WTC11 (cell line): ENCODE measurements at regions not wholly inside any gene's neighbourhood (a gene's known extent, or its start where the extent isn't known, plus 50 kb on each side); places are given as distances from the start of the nearest gene placed in this dataset.
"Not testable (repeated sequence)": the region's sequence is repeated elsewhere in the genome, so short reads cannot be mapped to it uniquely, and the experiment has no call there.

Experiments used
- ATAC-seq: fragments of 200-7000 bp; cut with Tn5 transposase; 2 replicates; pipeline ENCODE4 v1.10.0; 2021; ENCODE audit warnings: mild to moderate bottlenecking, moderate library complexity
- CTCF ChIA-PET: fragments of 300-600 bp; sonication (Branson Sonifier 250); formaldehyde crosslinking; loops from one replicate; lab custom pipeline; 2021; ENCODE audit warnings: antibody characterized with exemption; lab: Charles Lee
- POLR2A ChIA-PET: fragments of 350-600 bp; sonication (Branson Sonifier 250); formaldehyde crosslinking; loops from one replicate; lab custom pipeline; 2021; ENCODE audit warnings: antibody characterized with exemption; lab: Charles Lee
- DNase-seq: peaks from one replicate; pipeline ENCODE4 v3.0.0; 2021; ENCODE audit warnings: low spot score
- H3K27ac Mint-ChIP-seq: 2 replicates; pipeline ENCODE4 v1.8.0; 2021; ENCODE audit warnings: mixed read lengths
- H3K27me3 Mint-ChIP-seq: 2 replicates; pipeline ENCODE4 v1.8.0; 2021; ENCODE audit warnings: low read depth, mild to moderate bottlenecking, moderate library complexity, mixed read lengths
- H3K36me3 Mint-ChIP-seq: 2 replicates; pipeline ENCODE4 v1.8.0; 2021; ENCODE audit warnings: mixed read lengths
- H3K4me1 Mint-ChIP-seq: 2 replicates; pipeline ENCODE4 v1.8.0; 2022; ENCODE audit warnings: mixed read lengths
- H3K4me3 Mint-ChIP-seq: 2 replicates; pipeline ENCODE4 v1.8.0; 2021; ENCODE audit warnings: mild to moderate bottlenecking, moderate library complexity, mixed read lengths
- H3K9me3 Mint-ChIP-seq: 2 replicates; pipeline ENCODE4 v1.8.0; 2021; ENCODE audit warnings: mixed read lengths
- FOXJ3 ChIP-seq: sonication (generic); formaldehyde crosslinking; IDR thresholded peaks from 2 replicates; pipeline ENCODE4 v1.9.0; 2021; ENCODE audit warnings: missing genetic modification reagents, mild to moderate bottlenecking, borderline replicate concordance
- JUN ChIP-seq: sonication (generic); formaldehyde crosslinking; IDR thresholded peaks from 2 replicates; pipeline ENCODE4 v1.8.0; 2023; ENCODE audit warnings: mild to moderate bottlenecking, missing genetic modification reagents
- MLX ChIP-seq: sonication (generic); formaldehyde crosslinking; IDR thresholded peaks from 2 replicates; pipeline ENCODE4 v1.8.1; 2023; ENCODE audit warnings: mild to moderate bottlenecking, missing genetic modification reagents, moderate library complexity
- NFYB ChIP-seq: sonication (generic); formaldehyde crosslinking; conservative IDR thresholded peaks from 2 replicates; pipeline ENCODE4 v1.8.0; 2022; ENCODE audit warnings: low read depth, missing genetic modification reagents
- NR2C2 ChIP-seq: sonication (generic); formaldehyde crosslinking; IDR thresholded peaks from 2 replicates; pipeline ENCODE4 v1.8.0; 2022; ENCODE audit warnings: mild to moderate bottlenecking, missing genetic modification reagents
- USF2 ChIP-seq: sonication (generic); formaldehyde crosslinking; IDR thresholded peaks from 2 replicates; pipeline ENCODE4 v1.8.1; 2023; ENCODE audit warnings: mild to moderate bottlenecking, missing genetic modification reagents, moderate library complexity
- ZNF219 ChIP-seq: sonication (generic); formaldehyde crosslinking; IDR thresholded peaks from 2 replicates; pipeline ENCODE4 v1.8.0; 2023; ENCODE audit warnings: missing genetic modification reagents, mild to moderate bottlenecking, borderline replicate concordance
- ZNF281 ChIP-seq: sonication (generic); formaldehyde crosslinking; IDR thresholded peaks from 2 replicates; pipeline ENCODE4 v1.8.0; 2023; ENCODE audit warnings: mild to moderate bottlenecking, missing genetic modification reagents
- TF ChIP-seq, protein P1 (sequence below): sonication (generic); formaldehyde crosslinking; IDR thresholded peaks from 2 replicates; pipeline ENCODE4 v1.8.1; 2022; ENCODE audit warnings: mild to moderate bottlenecking, missing genetic modification reagents, moderate library complexity, borderline replicate concordance
- TF ChIP-seq, protein P2 (sequence below): sonication (generic); formaldehyde crosslinking; IDR thresholded peaks from 2 replicates; pipeline ENCODE4 v1.8.0; 2022; ENCODE audit warnings: mild to moderate bottlenecking, missing genetic modification reagents
- TF ChIP-seq, protein P3 (sequence below): sonication (generic); formaldehyde crosslinking; IDR thresholded peaks from 2 replicates; pipeline ENCODE4 v1.8.0; 2023; ENCODE audit warnings: missing genetic modification reagents, mild to moderate bottlenecking, borderline replicate concordance

DNA sequence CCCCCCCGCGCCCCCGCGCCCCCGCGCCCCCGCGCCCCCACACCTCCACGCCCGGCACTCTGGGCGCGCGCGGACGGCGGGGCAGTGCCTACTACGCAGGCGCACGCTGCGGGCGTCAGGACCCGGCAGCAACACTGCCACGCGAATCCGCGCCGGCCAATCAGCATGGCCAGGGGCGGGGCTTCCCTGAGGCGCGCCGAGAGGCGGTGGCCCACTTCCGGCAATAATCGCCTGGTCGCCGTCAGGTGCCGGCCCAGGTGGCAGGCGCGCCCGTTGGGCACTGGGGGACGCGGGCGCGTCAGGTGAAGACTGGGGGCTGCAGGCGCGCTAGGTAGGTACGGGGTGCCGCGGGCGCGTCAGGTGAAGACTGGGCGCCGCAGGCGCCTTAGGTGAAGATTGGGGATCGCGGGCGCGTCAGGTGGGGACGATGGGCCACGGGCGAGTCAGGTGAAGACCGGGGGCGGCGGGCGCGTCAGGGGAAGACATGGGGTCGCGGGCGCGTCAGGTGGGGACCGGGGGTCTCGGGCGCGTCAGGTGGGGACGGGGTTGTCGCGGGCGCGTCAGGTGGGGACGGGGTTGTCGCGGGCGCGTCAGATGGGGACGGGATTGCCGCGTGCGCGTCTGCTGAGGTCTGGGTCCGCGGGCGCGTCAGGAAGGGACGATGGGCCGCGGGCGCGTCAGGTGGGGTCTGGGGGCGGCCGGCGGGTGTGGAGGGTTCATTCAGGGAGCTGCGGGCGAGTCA, 219.1 kb downstream of the RTP5 start (continued):
- TF ChIP-seq MLX (CRISPR knock-in tag): no peak
- peak; percentile 62 for TF ChIP-seq USF2
- no peak for TF ChIP-seq NR2C2 (CRISPR knock-in tag)
- no peak for TF ChIP-seq JUN
- TF ChIP-seq FOXJ3 (CRISPR knock-in tag): no peak
- TF ChIP-seq, protein P1, sequence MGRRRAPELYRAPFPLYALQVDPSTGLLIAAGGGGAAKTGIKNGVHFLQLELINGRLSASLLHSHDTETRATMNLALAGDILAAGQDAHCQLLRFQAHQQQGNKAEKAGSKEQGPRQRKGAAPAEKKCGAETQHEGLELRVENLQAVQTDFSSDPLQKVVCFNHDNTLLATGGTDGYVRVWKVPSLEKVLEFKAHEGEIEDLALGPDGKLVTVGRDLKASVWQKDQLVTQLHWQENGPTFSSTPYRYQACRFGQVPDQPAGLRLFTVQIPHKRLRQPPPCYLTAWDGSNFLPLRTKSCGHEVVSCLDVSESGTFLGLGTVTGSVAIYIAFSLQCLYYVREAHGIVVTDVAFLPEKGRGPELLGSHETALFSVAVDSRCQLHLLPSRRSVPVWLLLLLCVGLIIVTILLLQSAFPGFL: no peak
- TF ChIP-seq, protein P2, sequence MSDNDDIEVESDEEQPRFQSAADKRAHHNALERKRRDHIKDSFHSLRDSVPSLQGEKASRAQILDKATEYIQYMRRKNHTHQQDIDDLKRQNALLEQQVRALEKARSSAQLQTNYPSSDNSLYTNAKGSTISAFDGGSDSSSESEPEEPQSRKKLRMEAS (CRISPR knock-in tag): peak; percentile 80
- no peak for TF ChIP-seq ZNF281 (CRISPR knock-in tag)
- TF ChIP-seq, protein P3, sequence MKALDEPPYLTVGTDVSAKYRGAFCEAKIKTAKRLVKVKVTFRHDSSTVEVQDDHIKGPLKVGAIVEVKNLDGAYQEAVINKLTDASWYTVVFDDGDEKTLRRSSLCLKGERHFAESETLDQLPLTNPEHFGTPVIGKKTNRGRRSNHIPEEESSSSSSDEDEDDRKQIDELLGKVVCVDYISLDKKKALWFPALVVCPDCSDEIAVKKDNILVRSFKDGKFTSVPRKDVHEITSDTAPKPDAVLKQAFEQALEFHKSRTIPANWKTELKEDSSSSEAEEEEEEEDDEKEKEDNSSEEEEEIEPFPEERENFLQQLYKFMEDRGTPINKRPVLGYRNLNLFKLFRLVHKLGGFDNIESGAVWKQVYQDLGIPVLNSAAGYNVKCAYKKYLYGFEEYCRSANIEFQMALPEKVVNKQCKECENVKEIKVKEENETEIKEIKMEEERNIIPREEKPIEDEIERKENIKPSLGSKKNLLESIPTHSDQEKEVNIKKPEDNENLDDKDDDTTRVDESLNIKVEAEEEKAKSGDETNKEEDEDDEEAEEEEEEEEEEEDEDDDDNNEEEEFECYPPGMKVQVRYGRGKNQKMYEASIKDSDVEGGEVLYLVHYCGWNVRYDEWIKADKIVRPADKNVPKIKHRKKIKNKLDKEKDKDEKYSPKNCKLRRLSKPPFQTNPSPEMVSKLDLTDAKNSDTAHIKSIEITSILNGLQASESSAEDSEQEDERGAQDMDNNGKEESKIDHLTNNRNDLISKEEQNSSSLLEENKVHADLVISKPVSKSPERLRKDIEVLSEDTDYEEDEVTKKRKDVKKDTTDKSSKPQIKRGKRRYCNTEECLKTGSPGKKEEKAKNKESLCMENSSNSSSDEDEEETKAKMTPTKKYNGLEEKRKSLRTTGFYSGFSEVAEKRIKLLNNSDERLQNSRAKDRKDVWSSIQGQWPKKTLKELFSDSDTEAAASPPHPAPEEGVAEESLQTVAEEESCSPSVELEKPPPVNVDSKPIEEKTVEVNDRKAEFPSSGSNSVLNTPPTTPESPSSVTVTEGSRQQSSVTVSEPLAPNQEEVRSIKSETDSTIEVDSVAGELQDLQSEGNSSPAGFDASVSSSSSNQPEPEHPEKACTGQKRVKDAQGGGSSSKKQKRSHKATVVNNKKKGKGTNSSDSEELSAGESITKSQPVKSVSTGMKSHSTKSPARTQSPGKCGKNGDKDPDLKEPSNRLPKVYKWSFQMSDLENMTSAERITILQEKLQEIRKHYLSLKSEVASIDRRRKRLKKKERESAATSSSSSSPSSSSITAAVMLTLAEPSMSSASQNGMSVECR (CRISPR knock-in tag): peak; percentile 82; the same call in 1 of the 2 replicates
- no peak; the same call in 1 of the 2 replicates for TF ChIP-seq ZNF219 (CRISPR knock-in tag)
- peak; percentile 83 for TF ChIP-seq NFYB (CRISPR knock-in tag)

DNA sequence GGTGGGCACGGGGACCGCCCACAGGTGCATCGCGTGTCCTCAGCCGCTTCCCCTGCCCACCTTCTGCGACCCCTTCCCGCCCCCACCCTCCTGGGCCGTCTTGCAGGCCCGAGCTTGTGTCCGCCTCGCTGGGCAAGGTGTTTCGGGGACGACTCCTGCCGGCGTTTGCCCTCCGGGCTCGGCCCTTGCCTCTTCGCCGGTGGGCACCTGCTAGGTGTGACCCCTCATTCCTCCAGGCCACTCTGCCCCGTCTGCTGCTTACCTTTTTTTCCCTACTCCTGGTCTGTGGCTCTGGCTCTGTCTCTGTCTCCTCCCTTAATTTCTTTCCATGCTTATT, 219.7 kb downstream of the RTP5 start:
- DNase-seq, CTCF ChIA-PET, H3K4me1 Mint-ChIP-seq, POLR2A ChIA-PET, H3K27ac Mint-ChIP-seq, H3K36me3 Mint-ChIP-seq, H3K9me3 Mint-ChIP-seq: not testable (repeated sequence)
- H3K4me3 Mint-ChIP-seq: peak overlapping the region; percentile 81
- ATAC-seq: peak; percentile 15; the same call in 1 of the 2 replicates
- peaks cover 23% of the 10 kb centered on the region for H3K27me3 Mint-ChIP-seq

GRCh38 chr2:242097278-242097677, 227.7 kb downstream of the RTP5 start:
- ATAC-seq, H3K4me3 Mint-ChIP-seq, H3K27ac Mint-ChIP-seq, CTCF ChIA-PET, H3K27me3 Mint-ChIP-seq, H3K4me1 Mint-ChIP-seq, H3K9me3 Mint-ChIP-seq, DNase-seq, H3K36me3 Mint-ChIP-seq, POLR2A ChIA-PET: not testable (repeated sequence)
